ENCODE measurements at regions not wholly inside any gene's neighbourhood (a gene's known extent, or its start where the extent isn't known, plus 50 kb on each side); places are given as distances from the start of the nearest gene placed in this dataset.
"Not testable (repeated sequence)": the region's sequence is repeated elsewhere in the genome, so short reads cannot be mapped to it uniquely, and the experiment has no call there.

- DNase-seq = no peak
Measured at GRCh38 chr16:5928476-5929065, 831.0 kb upstream of the EEF2KMT start.

- no peak for DNase-seq
Measured at GRCh38 chr16:5925850-5926249, 828.3 kb upstream of the EEF2KMT start.

- no peak for DNase-seq
Measured at GRCh38 chr16:5922686-5923085, 825.1 kb upstream of the EEF2KMT start.

GRCh38 chr16:5918567-5919130, 821.1 kb upstream of the EEF2KMT start:
- DNase-seq = no peak

DNA sequence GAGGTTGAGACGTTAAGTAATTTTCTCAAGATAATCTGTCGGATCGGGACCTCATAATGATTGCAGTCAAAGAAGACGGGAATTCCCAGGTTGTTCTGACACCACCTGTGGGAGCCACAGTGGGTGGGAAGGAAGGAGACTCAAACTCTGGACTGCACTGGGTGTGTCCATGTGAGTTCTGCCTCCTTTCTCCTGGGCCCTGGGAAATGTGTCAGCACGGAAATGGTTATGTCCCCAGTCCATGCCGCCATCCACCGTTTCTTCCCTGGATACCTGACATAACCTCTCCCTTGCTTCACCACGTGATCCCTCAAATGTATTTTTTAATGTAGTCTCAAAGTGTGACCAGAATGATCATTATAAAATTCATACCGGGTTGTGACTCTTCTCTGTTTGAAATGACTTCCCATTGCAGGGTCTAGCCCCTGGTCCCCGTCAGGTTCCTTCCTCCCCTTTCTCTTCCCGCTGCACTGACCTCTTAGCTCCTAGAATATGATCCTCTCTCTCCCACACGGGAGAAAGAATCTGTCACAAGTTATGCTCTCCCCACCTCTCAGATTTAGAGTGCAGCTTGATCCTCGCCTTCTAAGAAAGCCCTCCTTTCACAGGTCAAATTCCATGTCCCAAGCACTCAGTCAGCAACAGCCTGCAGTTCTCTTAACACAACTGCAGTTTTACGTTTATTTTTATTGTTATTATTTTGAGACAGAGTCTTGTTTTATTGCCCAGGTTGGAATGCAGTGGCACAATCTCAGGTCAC, 820.0 kb upstream of the EEF2KMT start:
- no peak for DNase-seq

GRCh38 chr16:5916711-5917191, 819.2 kb upstream of the EEF2KMT start:
- no peak for DNase-seq

- no peak for DNase-seq
Measured at GRCh38 chr16:5911241-5911640, 813.6 kb upstream of the EEF2KMT start.

DNA sequence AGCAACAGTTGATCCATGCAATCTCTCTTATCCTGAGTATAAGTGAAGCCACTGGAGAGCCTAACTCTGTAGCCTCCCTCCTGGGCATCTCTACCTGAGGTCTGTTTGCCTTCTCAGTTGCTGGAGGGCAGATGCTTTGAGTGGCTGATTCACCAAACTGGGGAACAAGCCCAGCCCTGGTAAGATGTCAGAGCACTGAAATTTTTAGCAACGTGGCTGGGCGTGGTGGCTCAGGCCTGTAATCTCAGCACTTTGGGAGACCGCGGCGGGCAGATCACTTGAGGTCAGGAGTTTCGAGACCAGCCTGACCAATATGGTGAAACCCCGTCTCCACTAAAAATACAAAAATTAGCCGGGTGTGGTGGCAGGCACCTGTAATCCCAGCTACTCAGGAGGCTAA, 812.0 kb upstream of the EEF2KMT start:
- not testable (repeated sequence) for DNase-seq

DNA sequence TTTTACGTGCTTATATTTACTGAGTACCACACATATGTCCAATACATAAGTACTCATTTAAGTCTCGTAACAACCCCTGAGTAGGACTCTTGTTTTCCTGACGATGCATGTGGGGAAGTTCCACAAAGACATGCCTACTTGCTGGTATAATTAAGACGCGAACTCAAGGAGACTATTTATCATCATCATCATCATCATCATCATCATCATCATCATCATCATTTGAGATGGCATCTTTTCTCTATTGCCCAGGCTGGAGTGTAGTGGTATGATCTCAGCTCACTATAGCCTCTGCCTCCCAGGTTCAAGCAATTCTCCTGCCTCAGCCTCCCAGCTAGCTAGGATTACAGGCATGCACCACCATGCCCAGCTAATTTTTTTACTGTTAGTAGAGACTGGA, 809.9 kb upstream of the EEF2KMT start:
- no peak for DNase-seq

DNA sequence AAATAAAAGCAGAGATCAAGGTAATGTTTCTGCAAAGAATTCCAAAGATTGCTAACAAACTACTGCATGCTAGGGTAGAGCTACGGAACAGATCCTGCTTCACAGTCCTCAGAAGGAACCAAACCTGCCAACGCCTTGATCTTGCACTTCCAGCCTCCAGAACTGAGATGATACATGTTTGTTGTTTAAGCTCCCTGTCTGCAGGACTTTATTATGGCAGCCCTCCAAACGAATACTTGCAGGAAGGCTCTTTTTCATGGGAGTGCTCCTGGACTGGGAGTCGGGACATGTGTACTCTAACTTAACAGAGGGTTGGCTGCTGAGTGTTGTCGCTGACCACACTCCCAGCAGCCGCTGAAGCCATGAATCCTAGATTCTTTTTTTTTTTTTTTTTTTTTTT, 808.8 kb upstream of the EEF2KMT start:
- DNase-seq = no peak

- DNase-seq = no peak
Measured at GRCh38 chr16:5905935-5906334, 808.3 kb upstream of the EEF2KMT start.

DNA sequence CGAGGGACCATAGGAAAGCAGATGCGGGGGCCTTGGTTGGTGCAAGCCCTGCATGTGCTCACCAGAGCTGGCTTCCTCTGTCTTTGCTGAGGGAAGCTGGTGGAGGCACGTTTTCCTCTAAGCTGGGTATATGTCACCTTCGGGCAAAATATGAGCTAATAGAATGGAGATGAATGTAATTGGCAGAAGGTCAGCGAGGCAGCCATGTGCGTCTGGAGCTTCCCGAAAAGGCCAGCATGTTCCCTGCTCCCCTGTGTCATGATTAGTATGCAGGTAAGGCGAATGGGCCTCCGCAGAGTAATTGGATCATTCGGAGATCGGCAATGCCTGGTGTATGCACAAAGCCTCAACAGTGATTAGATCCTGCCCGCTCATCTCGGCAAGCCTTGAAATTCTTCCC, 806.2 kb upstream of the EEF2KMT start:
- DNase-seq = no peak

- DNase-seq = no peak
Measured at GRCh38 chr16:5903153-5903552, 805.6 kb upstream of the EEF2KMT start.

DNA sequence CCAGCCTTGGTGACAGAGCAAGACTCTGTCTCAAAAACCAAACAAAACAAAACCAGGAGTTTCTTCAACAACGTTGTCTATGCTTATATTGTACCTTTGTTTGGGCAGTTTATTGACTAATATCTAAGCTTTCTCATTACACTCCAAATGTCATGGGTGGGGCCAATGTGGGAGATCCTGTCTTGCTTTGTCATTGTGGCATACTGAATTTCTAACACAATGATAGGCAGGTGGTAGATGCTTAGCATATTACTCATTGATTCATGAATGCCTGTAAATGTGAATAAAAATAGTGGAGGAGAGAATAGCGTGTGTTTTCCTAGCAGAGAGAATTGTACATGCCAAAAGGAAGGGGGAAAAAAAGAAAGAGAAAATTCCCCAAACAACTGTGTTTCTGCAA, 802.5 kb upstream of the EEF2KMT start:
- DNase-seq = no peak

GRCh38 chr16:5895976-5896375, 798.4 kb upstream of the EEF2KMT start:
- DNase-seq = no peak

- no peak for DNase-seq
Measured at GRCh38 chr16:5895137-5895536, 797.5 kb upstream of the EEF2KMT start.

DNA sequence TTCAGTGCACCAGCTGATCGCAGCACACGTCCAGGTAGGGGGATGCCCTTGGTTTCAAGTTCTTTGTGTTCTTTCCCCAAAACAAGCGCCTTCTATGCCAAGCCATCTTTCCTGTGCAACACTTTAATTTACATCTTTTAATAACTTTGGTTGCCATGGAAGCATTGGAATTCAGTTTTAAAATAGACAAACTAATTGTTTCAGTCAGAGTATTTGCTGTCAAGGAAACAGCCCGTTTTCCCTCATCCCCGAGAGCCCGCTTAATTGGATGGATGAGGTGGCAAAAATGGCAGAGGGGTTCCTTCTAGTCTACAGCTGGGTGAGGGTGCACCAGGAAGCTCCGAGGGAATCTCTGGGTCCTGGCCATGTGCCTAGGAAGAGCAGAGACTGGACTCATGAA, 793.7 kb upstream of the EEF2KMT start:
- DNase-seq = no peak

DNA sequence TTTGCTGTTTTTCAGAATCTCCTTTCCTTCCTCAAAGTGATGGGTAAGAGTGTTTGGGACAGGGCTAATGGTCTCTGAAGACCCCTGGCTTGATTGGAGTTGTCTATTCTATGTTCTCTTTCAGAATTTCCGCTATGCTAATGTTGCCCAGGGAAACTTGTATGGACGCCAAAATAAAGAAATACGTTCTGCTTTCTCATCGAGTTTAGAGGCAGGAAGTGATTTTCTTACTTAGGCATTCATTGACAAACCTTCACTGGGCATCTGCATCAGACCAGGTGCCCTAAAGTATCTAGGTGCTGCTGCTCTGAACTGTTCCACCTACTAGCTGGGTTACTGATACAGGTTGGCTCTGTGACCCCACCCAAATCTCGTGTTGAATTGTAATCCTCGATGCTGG, 787.9 kb upstream of the EEF2KMT start:
- no peak for DNase-seq

DNA sequence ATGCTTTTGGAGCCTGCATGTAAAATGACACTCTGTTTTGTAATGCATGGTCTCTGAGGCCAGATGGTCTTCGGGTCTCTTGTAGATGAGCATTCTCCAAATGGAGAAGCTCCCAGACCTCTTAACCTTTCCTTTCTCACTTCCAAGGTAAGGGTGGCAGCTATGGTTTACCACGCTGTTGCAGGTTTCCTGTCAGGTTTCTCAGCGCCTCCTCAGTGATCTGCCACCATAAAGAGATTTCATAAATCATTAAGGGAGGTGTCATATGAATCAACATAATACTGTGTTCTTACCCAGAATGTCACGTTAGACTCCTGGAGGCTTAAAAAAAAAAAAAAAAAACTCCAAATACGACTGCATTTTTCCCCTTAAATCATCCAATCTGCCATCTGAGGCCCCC, 787.4 kb upstream of the EEF2KMT start:
- no peak for DNase-seq

DNA sequence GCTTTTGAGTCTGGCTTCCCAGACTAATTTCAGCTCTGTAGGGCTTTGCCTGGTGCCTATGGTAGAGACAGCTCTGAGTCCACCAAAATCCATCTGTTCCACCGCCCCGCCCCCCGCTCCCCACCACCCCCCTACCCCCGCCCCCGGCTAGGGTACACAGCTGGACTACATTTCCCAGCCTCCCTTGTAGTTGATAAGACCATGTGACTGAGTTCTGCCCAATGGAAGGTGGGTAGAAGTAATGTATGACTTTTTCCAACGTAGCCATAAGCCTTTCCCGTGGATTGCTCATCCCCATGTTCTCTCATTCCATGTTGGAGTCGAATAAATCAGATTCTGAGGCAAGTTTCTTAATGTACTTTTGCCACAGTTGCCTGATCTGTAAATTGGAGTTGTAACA, 786.7 kb upstream of the EEF2KMT start:
- no peak for DNase-seq

DNA sequence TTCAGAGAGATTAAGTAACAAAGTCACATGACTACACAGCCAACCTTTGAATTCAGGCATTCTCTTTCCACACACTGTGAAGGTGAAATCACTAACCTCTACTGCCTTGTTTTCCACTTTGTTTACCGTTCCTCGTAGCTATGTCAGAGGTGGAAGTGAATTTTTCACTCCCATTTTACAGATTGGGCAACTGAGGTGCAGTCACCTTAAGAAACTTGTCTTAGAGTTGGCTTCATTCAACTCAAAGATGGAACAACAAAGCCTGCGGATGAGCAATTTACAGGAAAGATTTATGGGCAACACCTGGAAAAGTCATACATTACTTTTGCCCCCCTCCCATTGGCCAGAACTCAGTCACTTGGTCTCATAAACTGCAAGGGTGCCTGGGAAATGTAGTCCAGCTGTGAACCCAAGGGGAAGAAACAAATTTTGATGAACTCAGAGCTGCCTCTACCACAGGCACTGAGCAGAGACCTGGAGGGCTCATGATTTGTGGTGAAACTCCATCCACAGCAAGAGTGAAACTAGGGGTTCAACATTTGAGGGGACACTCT, 784.6 kb upstream of the EEF2KMT start:
- DNase-seq = no peak

GRCh38 chr16:5875416-5875815, 777.8 kb upstream of the EEF2KMT start:
- DNase-seq = no peak

- DNase-seq = no peak
Measured at GRCh38 chr16:5874899-5875298, 777.3 kb upstream of the EEF2KMT start.

DNA sequence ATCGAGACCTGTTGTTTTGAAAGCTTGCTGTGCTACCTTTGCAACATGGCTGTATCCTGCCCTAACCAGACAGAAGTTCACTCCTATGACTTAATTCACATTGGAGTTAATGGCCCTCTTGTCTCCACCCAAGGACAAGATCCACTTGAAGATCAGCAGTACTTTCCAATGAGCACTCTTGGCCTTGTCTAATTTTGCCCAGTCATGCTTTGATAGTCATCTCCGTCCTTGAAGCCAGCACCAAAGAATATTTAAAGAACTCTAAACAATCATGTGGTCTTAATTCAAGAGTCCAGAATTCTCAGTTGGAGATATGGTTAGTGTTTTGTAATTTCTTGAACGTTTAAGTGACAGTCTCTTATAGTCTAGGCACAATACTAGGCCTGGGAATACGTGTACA, 775.6 kb upstream of the EEF2KMT start:
- DNase-seq = no peak
